Activated CD4-positive, alpha-beta T cell treated with anti-CD3 and anti-CD28 coated beads, Interleukin-2, amount 50 U/mL, for 16 hours (primary cell): ENCODE measurements at regions not wholly inside any gene's neighbourhood (a gene's known extent, or its start where the extent isn't known, plus 50 kb on each side); places are given as distances from the start of the nearest gene placed in this dataset.
"Not testable (repeated sequence)": the region's sequence is repeated elsewhere in the genome, so short reads cannot be mapped to it uniquely, and the experiment has no call there.

Experiments
- DNase-seq: peaks from one replicate; pipeline ENCODE4 v3.0.0-alpha.2; 2020

- DNase-seq, result no peak
Measured at GRCh38 chr5:167294882-167295680, 996.4 kb upstream of the WWC1 start.

DNA sequence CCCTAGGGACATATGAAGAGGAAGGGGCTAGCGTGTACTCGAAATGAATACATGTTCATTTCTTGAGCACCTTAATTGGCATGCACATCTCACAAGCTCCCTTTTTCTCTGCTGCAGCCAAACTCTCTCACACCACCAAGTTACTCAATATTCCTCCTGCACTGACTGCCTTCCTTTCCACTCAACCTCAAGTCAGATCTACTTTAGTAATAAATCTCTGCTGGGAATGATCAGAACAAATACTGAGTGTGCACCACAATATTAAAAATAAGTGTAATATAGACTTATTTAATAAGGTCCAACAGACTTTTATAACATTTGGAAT, 995.8 kb upstream of the WWC1 start:
- no peak for DNase-seq

GRCh38 chr5:167296066-167296465, 995.4 kb upstream of the WWC1 start:
- no peak for DNase-seq

DNA sequence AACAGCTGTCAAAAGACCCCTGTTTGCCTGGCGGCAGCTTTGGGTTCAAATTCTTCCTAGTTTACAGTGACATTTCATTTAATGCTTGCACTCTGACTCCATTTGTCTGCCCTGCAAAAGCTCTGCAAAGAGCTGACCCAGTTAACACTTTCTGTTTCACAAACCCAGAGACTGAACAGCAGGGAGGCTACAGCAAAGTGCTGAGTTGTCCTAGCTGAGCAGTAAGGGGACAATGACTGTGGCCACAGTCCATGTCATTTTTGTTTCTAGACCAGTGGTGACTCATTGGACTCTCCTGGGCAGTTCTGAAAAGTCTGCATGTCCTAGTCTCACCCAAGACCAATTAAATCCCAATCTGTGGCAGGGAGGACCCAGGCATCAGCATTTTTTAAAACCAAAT, 994.8 kb upstream of the WWC1 start:
- DNase-seq, result no peak

GRCh38 chr5:167299861-167300260, 991.6 kb upstream of the WWC1 start:
- not testable (repeated sequence) for DNase-seq

- DNase-seq, result no peak
Measured at GRCh38 chr5:167303582-167303981, 987.9 kb upstream of the WWC1 start.

- DNase-seq, result no peak
Measured at GRCh38 chr5:167304834-167305469, 986.5 kb upstream of the WWC1 start.

- no peak for DNase-seq
Measured at GRCh38 chr5:167305591-167306213, 985.7 kb upstream of the WWC1 start.

DNA sequence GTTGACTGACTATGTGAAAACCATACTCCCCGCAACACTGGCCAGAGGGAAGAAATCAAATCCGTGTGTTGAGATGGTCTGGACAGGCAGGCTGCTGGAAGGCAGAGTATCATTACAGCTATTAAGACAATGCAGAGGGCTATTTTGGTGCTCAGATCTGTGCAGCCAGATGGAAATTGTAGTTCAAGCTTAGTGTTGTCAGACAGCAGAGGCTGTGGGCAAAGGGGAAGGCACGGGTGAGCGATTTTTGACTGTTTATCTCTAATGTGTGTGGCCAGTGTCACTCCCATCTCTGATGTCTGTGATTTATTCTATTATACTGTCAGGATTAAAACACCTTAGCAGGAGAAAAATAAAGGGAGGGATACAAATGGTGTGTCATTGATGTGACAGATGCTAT, 984.4 kb upstream of the WWC1 start:
- no peak for DNase-seq

DNA sequence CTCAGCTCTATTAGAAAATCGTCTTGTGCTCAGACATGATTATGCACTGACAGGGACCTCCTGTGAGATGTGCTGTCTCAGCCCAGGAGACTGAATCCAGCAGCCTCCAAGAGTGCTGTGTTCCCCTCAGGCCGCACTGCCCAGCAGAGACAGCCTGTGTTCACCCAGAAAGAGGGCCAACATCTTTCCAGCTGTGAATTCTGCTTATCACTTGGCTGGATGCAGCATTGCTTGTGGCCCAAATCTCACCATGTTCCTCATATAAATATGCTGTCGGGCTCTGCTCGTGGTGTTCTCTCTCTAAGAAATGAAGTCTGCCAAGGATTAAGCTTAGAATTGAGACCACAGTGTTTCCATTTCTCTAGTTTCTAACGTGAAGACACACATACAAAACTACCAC, 983.0 kb upstream of the WWC1 start:
- DNase-seq, result no peak

DNA sequence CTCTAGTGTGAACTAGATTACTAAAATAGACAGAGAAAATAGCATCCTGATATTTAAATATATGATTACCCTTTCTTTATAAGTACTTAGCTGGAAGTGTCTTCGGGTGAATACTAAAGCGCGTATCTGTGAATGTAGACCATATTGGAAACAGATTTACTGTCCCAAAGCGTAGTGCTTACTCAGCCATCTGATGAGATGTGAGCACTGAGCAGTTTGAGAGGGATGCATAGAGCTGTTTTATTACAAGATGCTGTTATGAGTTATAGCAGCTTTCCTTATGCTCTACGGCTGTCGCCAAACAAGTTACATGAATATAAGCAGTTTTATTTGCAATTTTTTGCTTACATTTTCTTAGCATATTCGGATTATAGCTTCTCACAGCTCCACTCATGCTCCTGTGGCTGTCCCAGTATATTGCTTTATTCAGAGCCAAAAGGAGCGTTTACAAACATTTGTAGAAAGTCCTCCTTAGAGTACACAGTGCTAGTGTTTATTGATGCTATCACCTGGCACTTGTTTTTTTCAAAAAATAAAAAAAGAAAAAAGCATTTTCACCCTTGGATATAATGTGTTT, 981.4 kb upstream of the WWC1 start:
- no peak for DNase-seq

GRCh38 chr5:167311340-167311739, 980.1 kb upstream of the WWC1 start:
- no peak for DNase-seq

DNA sequence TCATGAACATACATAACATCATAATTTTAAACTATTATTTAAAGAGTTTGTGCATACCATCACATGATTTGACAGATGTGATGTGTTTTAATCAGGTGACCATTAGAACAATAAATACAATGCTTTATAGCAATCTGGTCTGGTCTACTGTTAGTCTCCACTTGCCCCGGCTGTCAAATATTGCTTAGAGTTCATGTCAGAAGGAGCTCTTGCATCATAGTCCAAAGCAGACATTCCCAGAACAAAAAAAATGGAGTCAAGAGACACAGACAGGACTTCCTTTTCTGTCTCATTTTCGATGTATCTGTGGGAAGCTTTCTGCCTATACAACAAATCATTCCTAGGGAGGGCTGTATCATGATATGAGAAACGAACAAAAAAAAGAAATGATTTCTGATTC, 979.2 kb upstream of the WWC1 start:
- no peak for DNase-seq

DNA sequence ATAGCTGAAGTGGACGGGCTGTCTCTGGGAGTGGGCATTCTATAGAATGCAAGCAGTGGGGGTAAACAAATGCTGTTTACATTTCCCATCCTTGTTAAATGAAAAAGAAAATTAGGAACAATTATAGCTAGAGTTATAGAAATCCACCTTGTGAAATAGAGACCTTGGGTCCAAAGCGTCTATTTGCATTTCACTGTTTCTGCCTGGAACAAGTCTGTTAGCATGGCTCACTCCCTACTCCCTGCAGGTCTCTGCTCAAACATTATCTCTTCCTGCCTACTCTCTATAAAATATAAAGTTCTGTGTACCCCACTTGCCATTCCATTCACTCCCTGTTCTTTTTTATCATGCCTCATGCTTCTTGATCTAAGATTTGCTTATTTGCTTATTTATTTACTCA, 975.7 kb upstream of the WWC1 start:
- DNase-seq, result no peak

DNA sequence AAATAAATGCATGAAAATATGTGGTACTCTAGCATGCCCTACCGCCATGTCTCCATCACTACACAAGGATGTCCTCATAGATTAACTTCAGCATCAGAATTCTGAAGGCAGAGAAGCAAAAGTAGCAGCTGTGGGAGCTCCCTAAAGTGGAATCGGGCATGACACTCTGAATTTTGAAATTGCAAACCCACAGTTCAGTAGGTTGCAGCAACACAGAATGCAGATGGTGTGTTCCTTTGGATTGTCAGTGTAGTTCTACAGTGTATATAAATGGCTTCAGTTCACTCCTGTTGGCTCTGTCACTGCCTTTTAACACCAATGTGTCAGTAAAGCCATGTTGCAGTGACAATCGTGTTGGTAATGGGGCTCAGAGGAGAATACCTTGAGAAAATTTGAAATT, 973.6 kb upstream of the WWC1 start:
- DNase-seq, result no peak

DNA sequence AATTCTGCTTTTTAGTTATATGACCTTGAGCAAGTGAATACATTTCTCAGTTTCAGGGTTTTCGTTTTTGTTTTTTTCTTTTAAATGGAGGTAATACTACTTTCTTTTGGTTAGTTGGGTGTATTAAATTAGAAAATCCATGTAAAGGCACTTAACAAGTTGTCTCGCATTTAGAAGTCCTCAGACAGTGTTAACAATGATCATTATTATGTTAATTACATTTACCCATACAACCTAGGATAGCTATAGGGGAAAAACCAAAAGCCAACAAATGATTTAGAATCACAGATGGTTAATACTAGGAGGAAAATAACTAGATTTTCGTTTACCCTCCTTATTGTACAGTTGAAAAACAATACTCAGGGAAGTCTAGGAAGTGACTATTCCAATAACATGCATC, 972.2 kb upstream of the WWC1 start:
- no peak for DNase-seq

GRCh38 chr5:167320019-167320418, 971.4 kb upstream of the WWC1 start:
- DNase-seq, result no peak

GRCh38 chr5:167332309-167332708, 959.1 kb upstream of the WWC1 start:
- no peak for DNase-seq

GRCh38 chr5:167336161-167336560, 955.3 kb upstream of the WWC1 start:
- DNase-seq, result no peak

DNA sequence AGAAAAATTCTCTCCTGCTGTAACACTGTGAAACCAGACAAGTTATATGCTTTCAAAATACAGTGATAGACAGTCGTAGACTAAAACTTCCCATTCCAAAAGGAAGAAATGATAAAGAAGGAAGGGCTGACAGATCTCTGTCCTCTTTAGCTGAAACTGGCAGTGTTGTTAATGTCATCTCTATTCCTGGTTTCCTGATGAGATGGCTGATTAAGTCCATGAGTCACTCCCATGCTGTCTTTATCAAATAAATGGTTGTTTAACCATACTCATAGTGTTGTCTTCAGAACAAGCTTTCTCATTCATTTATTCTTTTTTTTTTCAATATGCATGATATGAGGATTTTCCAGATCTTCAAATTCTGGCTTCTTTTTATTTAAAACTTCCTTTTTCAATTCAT, 952.2 kb upstream of the WWC1 start:
- no peak for DNase-seq

GRCh38 chr5:167346461-167346860, 945.0 kb upstream of the WWC1 start:
- DNase-seq, result no peak

DNA sequence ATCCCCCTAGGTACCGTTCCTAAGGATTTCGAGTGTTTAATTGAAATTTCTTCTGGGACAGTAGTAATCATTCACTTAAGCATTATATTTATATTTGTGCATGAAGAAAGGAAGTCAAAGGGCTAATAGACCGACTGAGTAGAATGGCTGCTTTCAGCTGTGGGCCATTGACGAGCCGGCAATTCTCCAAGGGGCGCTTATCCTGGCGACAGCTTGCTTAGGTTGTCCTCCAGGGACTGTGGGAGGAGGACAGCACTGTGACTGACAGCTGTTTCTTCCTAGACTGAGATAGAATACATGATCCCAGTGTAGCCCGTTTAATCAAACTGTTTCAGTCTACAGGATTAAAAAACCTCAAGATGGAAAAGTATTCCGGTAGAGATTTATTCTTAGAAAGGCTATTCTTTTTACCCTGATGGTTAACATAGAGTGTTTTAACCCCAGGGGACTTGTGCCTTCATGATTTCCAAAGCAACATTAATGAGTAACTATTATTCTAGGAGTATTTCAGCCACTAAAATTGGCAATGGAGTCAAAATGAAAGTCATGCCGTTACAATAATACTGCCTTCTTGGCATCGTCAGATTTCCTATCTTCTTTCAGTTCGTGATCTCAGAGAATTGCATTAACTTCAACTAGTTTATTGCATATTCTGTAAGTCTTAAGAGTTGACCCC, 943.1 kb upstream of the WWC1 start:
- DNase-seq, result no peak

DNA sequence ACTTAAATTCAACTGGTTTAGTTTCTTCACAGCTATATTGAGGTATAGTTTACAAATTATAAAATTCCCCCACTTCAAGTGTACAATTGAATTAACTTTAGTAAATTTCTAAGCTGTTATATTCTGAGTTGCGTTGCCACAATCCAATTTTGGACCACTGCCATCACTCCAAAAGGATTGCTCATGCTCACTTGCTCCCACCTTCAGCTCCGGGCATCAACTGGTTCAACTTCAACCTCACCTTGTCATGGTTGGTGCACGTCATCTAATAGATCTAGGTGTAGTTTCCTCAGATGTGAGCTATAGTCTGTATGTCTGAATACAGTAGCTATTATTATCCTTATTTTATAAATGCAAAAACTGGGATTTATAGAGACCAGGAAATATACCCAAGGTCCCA, 942.5 kb upstream of the WWC1 start:
- no peak for DNase-seq

- no peak for DNase-seq
Measured at GRCh38 chr5:167351316-167351715, 940.1 kb upstream of the WWC1 start.
